NCI-H2227 (cell line): ENCODE measurements at regions not wholly inside any gene's neighbourhood (a gene's known extent, or its start where the extent isn't known, plus 50 kb on each side); places are given as distances from the start of the nearest gene placed in this dataset.

Experiments
- DNase-seq: peaks from one replicate; lab custom pipeline; 2025; ENCODE audit not compliant: unreplicated experiment; lab: John Stamatoyannopoulos, UW

DNA sequence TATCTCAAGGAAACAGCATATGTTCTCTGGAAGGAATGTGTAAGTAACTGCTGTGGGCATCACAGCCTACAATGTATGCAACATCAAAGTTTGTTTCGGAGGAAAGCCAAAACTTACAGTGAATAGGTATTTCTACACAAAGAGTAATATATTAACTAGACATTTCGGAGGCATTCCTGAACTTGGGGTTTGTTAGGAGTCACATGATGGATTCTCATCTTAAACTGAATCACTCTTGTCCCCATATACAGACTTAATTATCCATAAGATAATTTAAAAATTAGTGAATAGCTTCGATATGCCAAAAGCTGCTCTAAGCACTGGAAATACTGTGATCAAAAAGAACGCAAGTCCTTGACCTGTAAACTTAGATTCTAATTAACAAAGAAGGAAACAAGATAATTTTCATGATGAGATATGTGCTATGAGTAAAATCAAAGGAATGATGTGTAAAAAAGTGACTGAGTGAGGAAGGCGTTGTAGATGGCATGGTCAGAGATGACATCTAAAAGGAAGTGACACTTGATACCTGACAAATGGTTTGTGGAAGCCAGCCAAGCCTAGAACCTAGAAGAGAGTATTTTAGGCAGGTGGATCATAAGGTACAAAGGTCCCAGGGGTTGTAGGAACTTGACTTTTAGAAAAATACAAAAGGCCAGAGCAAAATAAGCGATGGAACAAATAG, 273.1 kb downstream of the MRPL39 start:
- DNase-seq = no peak

DNA sequence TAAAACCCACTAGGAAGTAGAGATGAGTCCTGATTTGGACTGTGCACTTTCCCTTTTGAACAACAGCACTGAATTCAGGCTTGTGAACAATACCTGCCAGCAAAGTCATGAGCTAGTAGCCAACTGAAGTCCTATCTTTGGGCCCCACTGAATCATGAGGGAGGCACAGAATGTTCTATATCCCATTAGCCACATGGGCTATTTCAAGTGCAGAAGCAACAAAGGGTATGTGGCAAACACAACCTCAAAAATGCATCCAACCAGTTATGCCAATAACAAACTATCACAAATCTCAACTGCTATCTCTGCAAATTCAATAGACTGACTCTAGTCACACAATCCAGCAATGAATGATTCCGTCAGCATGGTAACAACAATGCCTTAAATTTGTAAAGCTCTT, 276.0 kb downstream of the MRPL39 start:
- DNase-seq = no peak

DNA sequence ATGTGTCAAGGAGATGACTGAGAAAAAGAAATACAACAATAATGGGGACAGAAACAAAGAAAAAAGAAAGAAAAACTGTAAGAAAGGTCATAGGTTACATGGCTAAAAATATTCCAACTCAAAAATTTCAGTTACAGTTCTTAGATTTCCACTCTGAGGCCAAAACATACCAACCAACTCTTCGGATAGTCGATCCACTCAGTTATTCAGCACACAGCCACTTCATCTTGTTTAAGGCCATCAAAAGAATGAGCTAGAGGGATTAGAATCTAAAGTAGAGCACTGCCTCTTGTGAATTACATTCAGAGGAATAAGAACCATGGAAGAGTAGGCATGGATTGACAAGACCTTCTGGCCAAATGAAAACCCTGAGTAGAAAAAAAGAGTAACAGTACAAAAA, 277.0 kb downstream of the MRPL39 start:
- DNase-seq = no peak

DNA sequence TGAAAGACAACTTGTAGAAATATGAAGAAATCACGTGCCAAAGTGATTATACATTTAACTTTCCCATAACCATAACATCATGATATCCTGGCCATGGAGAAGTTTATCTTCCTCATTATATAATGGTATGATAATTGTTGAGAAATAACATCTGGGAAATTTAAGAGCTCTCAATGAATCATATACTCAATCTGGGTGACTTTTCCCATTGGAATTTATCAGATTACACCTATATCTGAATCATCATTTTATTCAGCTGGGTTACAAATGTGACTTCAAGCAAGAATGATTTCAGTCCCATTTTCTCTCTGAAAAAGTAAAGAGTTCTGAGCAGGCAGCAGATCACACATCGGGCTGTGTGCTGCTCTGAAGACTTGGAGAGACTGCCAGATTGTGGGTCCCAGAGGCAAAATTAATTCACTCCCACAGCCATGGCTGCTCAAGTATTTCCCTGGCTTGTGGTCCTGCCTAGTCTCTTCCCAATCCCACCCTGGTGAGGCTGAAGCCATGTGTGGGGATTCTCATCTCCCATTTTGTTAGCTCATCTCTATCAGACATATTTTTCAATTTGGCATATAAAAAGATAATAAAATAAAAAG, 278.0 kb downstream of the MRPL39 start:
- no peak for DNase-seq

DNA sequence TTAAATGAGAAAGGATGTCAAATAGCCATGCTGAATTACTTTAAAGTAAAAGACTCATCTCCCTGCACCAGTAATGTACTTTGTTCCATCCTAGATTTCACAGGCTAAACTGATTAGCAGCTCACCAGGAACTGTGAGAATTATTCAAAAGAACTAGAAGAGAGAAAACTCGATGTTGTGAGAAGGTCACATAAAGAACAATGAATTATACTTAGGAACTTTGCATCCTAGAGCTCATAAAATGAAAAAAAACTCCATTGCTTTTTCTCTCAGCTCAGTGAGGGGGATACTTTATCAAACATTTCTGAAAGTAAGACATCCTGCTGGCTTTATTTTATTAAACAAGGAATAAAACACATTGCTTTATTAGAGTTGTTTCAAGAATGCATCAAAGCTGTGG, 278.5 kb downstream of the MRPL39 start:
- no peak for DNase-seq

DNA sequence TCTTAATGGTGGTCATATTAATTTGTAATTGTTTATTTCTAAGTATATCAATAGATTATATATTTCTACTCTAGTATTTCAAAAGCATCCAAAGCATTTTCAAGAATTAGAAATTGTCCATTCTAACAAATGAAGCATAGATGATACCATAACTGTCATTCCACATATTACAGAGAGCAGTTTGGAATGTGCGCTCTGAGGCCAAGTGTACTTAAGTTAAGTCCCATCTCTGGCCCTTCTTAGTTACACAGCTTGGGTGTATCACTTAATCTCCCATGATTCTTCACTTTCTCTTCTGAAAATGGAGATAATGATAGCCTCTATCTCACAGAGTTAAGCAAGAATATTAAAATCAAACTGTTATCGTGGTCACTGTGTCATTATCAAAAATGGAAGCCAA, 281.1 kb downstream of the MRPL39 start:
- DNase-seq = no peak

DNA sequence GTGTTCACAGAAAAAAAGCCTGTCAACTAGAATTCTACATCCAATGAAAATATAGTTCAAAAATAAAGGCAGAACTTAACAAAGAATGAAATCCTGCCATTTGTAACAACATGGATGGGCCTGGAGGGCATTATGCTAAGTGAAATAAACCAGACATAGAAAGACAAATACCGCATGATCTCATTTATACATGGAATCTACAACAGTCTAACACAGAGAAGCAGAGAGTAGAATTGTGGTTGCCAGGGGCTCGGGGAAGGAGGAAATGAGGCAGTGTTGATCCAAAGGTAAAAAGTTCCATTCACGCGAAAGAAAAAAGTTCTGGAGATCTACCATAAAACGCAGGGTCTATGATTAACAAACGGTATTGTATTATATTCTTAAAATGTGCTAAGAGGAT, 282.6 kb downstream of the MRPL39 start:
- DNase-seq = no peak

DNA sequence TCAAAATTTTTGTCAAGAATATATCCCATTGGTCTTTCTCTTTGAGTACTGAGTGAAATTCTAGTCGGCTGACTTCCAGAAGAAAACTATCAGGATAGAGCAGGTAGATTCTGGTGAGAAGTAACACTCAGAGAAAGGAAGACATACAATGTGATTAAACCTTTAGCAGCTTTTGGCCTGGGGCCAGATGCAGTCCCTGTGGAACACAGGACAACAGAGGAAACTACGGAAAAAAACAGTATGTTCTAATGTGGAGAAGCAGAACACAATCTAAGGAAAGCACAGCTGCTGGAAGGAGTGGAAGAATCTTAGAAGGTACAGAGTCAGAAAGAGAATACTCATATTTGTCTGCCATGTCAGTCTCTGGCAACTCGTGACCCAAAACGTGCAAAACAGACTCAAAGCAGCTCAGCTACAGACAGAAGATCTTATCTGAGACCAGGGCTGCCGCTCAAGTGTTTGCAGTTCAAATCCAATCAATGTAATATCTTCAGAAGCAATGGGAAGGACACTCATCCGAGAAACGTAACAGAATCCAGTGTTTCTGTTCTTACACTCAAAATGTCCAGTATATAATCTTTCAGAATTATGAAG, 283.8 kb downstream of the MRPL39 start:
- DNase-seq = no peak

DNA sequence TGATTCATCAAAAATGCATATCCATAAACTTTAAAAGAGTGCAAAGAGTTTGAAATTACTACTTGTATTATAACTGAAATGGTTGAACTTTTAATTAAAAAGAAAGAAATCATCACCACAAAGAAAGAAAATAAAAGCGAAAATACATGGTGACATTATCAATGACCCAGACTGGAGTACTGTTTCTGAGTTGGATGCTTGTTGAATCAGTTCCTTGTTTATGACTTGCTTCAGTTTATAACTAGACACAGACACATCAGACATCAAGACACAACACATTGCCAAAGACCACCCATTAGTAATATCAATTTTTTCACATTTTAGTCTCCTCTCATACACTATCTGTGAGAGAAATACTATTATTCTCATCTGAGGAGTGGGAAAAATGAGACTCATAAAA, 293.0 kb downstream of the MRPL39 start:
- DNase-seq = no peak

DNA sequence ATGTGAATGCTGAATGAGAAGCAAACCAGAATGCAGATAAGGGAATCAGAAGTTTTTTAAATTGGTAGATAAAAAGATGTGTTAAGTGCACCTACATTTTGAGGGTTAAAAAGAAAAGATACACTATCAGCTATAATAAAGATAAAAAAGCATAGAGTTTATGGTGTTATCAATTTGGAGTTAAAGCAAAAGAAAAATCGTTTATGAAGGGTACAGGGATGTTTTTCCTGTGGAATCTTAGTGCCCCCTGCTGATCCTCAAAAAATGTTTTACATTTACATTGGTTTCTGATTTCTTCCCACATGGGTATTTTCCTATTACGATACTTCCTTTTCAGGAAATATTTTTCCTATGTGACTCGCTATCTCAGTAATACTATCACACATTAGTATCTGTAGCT, 293.5 kb downstream of the MRPL39 start:
- no peak for DNase-seq

DNA sequence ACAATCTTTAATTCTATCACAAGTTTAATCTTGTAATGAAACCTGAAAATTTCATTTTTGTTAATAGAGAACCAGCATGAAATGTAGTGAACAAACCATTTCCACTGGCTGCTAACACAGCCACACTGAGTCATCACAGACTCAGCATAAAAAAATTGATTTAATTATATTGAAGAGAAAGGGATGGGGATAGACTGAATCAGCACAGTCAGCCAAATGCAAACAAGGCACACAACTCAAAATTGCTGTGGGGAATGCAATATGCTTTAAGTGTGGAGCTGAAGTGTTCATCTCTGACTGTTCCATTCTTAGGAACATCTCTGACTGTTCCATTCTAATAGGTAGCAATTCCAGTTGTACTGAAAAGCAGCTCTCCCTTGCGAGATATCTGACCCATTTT, 299.8 kb downstream of the MRPL39 start:
- DNase-seq = no peak

DNA sequence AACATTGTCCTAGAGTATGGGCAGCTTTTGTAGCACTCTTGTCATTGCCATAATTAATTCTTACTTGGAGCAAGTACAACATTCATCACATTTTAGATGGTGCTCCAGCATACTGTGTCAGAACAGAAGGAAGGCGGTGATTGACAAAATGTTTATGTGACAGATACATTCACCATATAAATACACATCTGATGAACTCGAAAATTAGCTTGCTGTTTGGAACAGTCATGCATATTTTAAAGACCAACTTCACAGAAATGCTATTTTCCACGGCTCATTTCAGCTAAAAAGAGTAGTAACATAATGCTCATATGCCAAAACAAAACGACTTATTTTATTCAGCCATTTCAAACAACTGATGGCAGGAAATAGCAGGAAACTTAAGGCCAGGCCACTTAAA, 302.7 kb downstream of the MRPL39 start:
- no peak for DNase-seq

DNA sequence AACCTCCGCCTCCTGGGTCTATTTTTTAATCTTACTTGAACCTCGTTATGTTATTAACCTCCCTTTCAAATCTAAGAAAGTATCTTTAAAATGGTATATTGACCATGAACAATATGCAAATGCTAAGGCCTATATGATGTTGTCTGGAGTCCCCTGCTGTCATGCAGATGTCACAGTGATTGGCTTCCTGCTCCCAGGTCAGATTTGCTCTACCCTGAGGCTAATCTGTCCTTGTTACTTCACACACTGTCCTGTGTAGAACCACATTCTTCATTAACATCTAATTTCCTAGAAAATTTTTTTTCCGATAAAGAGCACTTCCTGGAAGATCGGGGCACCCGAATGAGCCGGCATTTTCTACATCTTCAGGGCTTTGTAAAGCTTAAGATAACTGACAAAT, 306.6 kb downstream of the MRPL39 start:
- DNase-seq = no peak

DNA sequence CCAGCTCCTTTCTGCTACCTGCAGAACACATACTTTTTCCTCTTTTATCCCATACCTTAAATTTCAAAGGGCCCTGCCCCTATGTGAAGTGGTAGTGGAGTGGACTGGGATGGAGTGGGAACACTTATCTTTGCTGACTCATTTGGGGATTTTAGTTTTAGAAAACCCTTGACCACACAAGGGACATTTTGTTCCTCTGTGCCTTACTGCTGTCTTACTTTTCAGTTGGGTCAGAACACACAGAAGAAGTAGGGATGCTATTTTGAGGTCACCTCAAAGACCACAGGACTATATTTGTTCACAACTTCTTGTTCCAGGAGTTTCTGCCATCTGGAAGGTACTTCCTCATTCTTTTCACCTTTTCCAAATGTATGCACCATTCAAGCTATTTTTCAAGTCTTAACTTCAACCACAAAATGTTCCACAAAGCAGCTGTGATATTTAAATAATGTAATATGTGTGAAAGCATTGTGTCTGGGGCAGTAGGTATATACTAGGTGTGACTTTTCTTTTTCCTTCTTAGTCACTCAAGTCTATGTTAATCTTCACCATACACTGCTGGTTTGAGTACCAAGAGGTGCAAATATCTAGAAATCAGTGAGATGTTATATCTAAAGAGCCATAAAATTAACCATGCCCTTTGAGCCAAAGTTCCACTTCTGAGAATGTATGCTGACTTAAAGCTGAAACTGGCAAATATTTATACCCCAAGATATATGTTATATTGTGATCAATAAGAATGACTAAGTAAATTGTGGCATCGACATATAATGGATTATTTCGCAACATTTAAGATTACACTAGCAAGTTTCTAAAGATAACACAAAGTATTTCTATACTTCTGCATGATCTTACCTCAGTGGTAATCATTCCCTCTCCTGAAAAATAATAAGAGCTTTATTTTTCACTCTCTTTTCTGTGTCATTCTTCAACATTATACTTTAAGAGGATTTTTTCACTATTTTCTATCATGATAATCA, 308.5 kb downstream of the MRPL39 start:
- DNase-seq = no peak

DNA sequence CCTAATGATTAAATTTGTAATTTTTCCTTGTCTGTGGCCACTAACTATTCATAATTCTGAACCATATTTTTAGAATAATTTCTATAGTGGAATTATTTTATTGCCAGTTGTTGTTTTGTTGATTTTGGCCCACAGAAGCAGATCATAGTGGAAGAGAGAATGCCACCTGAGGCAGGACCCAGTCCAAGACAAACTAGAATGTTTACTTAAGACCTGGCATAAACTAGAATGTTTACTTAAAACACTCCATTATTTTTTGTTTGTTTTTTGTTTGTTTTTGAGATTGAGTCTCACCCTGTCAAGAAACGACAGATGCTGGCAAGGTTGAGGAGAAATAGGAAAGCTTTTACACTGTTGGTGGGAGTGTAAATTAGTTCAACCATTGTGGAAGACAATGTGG, 310.2 kb downstream of the MRPL39 start:
- no peak for DNase-seq

DNA sequence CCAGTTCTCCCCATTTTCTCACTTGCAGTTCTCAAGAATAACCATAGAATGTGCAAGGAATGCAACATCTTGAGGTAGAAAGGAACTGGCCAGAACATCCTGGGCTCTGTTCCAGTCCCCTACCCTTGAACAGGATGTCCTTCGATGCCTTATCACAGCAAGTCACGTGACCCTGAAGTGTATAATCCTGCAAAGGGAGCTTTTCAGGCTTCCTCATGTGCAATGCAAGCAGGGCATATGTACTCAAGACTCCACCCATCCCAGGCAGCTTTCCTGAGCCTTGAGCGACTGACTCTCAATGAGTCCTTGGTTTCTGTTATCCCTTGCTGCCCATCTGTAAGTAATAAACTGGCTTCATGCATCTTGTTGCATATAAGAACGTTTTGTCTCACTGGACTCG, 311.0 kb downstream of the MRPL39 start:
- DNase-seq = no peak

DNA sequence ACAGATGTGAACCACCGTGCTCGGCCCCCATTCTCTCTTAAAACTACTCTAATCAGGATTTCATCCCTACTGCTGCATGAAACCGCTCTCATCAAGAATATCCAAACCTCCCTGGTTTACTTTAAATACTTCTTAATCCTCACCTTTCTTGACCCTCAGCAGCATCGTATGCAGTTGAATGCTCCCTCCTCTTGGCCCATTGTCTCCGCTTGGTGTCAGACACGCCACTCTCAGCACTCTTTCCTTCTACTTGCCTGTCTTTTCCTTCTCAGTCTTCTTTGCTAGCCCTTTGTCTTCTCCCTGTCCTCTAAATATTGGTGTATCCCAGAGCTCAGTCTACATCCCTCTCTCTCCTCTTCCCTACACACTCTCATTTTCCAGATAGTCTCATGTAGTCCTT, 314.9 kb downstream of the MRPL39 start:
- no peak for DNase-seq

DNA sequence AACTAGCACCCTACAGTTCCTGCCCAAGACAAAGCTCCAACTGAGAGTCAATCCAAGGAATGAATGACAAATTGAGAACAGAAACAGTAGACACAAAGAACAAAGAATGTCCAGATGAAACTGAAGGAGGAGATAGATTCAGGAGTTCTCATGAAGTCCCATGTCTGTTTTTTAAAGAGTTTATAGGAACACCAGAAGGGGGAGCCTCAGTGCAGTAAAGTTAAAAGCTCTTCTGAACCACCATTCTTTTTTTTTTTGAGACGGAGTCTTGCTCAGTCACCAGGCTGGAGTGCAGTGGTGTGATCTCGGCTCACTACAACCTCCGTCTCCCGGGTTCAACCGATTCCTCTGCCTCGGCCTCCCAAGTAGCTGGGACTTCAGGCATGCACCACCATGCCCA, 323.6 kb downstream of the MRPL39 start:
- no peak for DNase-seq

DNA sequence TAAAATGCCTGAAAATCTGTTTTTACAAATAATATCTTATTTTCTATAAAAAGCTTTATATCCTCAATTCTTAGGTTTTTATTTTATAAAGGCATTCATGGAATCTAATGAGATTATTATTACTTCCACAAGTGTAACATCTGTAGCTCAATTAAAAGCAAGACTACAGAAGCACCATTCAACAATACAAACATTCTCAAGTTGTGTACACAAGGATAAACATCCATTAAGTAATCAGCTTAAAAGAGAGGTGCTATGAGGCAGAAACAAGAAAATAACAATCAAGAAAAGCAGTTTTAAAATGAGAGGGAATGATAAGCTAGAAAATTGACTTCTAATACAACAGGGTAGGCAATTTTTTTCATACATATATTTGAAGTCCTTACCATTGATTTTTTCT, 326.1 kb downstream of the MRPL39 start:
- no peak for DNase-seq

DNA sequence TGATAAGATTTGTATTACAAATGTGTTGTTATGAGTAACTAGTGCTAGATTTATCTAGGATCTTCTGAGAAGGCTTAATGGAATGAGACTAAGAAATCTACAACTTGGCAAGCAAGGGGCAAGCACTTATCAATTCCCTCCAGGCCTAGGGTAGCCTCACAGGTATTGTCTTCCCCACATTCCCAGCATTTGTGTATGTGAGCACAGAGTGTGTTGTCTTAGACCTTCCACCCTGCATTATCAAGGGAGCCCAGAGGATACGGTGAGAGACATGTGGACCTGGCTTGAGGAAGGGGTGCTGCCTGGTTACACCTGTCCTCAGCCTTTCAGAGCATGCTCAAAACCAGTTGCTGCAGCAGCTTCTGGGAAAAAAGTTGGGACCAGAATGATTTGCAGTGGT, 327.2 kb downstream of the MRPL39 start:
- DNase-seq = no peak

DNA sequence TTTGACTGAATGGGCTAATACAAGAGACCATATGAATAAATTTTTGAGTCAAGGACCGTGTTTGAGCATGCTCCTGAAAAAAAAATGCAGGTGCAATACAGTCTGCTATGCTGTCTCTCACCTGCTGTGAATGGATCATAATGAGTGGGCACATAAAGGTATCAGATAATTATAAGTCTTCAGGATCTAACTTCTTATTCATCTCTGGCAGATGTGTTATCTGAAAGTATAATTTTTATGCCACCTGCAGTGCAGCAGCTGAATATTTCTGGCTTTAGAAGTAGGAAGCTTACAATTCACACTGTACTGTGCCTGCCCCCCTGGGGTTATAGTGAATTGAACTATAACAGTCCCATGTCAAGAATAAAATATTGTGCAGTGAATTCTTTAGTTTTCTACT, 333.3 kb downstream of the MRPL39 start:
- peak; percentile 61 for DNase-seq
